ENCODE measurements at regions not wholly inside any gene's neighbourhood (a gene's known extent, or its start where the extent isn't known, plus 50 kb on each side); places are given as distances from the start of the nearest gene placed in this dataset.

DNA sequence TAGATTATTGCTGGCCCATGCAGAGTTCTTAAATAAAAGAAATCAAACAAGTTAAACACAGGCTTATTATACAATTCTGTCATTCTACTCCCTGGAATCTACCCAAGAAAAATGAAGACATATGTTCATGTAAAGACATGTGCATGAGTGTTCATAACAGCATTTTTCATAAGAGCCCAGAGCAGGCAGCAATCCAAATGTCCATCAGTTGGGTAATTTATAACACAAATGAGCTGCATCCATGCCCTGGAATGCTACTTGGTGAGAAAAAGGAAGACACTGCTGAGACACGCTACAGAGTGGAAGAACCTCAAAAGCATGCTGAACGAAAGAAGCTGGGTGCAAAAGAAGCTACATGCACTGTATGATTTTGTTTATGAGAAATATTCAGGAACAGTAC, 342.6 kb downstream of the TCERG1L start:
- Mint-ChIP-seq H3K4me1 (no peaks in the 10 kb centered on the region), H3K36me3 (ENCODE audit: low read depth) (no peaks in the 10 kb centered on the region), H3K4me3 (no peak overlapping the region), H3K9me3 (no peaks in the 10 kb centered on the region), H3K27me3 (ENCODE audit: low read depth) (peaks cover 7% of the 10 kb centered on the region), H3K27ac (ENCODE audit: unreplicated experiment) (no peak overlapping the region)
- TF ChIP-seq, protein P1, sequence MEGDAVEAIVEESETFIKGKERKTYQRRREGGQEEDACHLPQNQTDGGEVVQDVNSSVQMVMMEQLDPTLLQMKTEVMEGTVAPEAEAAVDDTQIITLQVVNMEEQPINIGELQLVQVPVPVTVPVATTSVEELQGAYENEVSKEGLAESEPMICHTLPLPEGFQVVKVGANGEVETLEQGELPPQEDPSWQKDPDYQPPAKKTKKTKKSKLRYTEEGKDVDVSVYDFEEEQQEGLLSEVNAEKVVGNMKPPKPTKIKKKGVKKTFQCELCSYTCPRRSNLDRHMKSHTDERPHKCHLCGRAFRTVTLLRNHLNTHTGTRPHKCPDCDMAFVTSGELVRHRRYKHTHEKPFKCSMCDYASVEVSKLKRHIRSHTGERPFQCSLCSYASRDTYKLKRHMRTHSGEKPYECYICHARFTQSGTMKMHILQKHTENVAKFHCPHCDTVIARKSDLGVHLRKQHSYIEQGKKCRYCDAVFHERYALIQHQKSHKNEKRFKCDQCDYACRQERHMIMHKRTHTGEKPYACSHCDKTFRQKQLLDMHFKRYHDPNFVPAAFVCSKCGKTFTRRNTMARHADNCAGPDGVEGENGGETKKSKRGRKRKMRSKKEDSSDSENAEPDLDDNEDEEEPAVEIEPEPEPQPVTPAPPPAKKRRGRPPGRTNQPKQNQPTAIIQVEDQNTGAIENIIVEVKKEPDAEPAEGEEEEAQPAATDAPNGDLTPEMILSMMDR (conservative IDR thresholded peaks at IDR 0.05), result no peak
- no peak for DNase-seq (ENCODE audit: low read depth, low spot score)

DNA sequence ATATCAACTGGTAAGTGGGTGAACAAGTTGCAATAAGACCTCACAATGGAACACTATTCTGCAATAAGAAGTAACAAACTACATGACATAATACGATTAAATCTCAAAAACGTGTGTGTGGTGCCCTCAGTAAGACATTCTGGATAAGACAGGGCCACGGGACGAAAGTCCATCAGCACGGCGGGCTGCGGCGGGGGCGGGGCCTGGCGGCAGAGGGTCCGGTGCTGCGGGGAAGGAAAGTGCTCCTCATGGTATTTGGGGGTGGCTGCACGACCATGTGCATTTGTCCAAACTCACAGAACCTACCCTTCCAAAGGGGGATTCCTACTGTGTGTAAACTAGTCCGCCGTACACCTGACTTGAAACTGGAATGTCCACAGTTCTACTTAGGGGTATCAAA, 341.8 kb downstream of the TCERG1L start:
- Mint-ChIP-seq H3K27ac (ENCODE audit: unreplicated experiment) (no peak overlapping the region), H3K27me3 (ENCODE audit: low read depth) (peaks cover 7% of the 10 kb centered on the region), H3K36me3 (ENCODE audit: low read depth) (no peaks in the 10 kb centered on the region), H3K4me1 (no peaks in the 10 kb centered on the region), H3K9me3 (peaks cover under 1% of the 10 kb centered on the region), H3K4me3 (no peak overlapping the region)
- no peak for DNase-seq (ENCODE audit: low read depth, low spot score)
- TF ChIP-seq, protein P1 (conservative IDR thresholded peaks at IDR 0.05), result no peak

DNA sequence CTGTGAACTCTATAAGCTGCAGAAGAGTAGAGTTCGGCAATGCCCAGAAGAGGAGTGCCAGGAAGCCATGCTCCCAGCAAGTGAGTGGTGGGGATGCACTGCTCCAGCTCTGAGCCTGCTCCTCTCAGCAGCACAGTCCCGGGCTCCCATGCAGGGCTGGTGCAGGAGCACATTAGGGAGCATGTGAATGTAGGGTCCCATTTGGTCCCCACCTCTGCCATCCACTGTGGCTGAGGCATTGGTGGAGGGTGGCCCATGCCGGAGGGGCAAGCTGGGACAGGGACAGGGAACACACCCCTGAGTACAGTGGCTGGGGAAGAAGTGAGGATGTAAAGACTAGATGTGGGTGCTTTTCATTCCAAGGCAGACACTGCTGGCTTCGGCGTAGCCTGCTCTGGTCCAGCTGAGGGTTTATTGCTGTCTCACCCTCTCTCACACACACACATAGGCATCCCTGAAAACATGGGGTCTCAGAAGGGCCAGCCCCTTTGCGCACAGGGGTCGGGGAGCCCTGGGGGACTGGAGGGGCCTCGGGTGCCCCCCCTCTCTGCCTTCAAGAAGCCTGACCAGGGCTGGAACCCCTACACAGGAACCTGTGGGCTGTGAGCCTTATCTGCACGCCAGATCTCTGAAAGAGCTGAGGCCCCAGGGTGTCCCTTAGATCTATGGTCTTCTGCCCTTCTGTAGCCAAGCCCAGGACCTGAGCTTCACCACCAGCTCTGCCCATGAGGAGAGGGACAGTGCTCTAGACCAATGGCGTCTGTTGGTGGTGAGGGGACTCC, 341.0 kb downstream of the TCERG1L start:
- Mint-ChIP-seq H3K9me3 (peaks cover 3% of the 10 kb centered on the region), H3K27me3 (ENCODE audit: low read depth) (peaks cover 7% of the 10 kb centered on the region), H3K27ac (ENCODE audit: unreplicated experiment) (no peak overlapping the region), H3K4me3 (no peak overlapping the region), H3K4me1 (no peaks in the 10 kb centered on the region), H3K36me3 (ENCODE audit: low read depth) (no peaks in the 10 kb centered on the region)
- TF ChIP-seq, protein P1 (conservative IDR thresholded peaks at IDR 0.05), result no peak
- no peak for DNase-seq (ENCODE audit: low read depth, low spot score)

DNA sequence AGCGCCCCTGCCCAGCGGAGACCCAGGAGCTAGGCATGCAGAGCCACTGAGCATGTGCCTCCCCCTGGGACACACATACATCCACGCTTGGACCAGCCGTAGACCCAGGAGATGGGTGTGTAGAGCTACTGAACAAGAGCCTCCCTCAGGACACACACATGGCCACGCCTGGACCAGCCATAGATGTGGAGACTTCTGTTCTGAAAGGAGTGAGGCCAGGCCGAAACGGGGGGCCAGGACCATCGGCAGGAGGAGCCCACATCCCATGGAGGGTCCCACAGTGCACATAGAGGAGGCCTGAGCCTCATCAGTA, 340.4 kb downstream of the TCERG1L start:
- TF ChIP-seq, protein P1 (conservative IDR thresholded peaks at IDR 0.05), result no peak
- Mint-ChIP-seq H3K4me3 (no peak overlapping the region), H3K9me3 (peaks cover 8% of the 10 kb centered on the region), H3K27me3 (ENCODE audit: low read depth) (peaks cover 5% of the 10 kb centered on the region), H3K27ac (ENCODE audit: unreplicated experiment) (no peak overlapping the region), H3K36me3 (ENCODE audit: low read depth) (no peaks in the 10 kb centered on the region), H3K4me1 (no peaks in the 10 kb centered on the region)
- no peak for DNase-seq (ENCODE audit: low read depth, low spot score)

DNA sequence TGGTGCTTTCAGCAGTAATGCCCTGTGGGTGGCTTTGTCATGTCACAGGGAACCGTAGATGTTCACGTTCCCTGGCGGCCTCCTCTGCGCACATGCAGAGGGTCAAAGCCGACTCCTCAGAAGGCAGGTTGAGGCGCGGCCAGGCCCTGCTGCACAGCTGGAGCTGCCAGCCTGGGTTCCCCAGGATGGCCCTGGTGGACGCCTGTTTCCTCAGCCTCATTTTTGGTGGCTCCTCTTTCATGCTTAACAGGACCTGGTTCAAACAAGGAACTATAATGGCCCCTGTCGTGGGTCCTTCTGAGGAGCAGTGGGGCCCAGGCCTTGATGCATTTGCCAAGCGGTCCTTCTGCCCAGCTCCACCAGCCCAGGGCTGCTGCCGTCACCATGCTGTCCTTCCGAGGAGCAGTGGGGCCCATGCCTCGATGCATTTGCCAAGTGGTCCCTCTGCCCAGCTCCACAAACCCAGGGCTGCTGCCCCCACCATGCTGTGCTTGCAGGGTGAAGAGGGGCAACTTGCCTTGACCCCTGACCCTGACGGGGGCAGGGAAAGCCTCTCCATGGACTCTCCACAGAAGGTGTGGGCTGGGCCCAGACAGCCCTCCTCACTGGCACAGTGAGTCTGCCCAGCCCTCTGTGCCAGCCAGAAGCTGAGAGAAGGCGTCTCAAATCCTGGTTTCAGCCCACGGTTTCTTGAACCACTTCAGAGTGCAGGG, 338.2 kb downstream of the TCERG1L start:
- Mint-ChIP-seq H3K4me3 (no peak overlapping the region), H3K4me1 (no peaks in the 10 kb centered on the region), H3K9me3 (peaks cover 9% of the 10 kb centered on the region), H3K27ac (ENCODE audit: unreplicated experiment) (no peak overlapping the region), H3K27me3 (ENCODE audit: low read depth) (no peaks in the 10 kb centered on the region), H3K36me3 (ENCODE audit: low read depth) (no peaks in the 10 kb centered on the region)
- TF ChIP-seq, protein P1 (conservative IDR thresholded peaks at IDR 0.05), result no peak
- no peak for DNase-seq (ENCODE audit: low read depth, low spot score)

Data from neural crest cell (in vitro differentiated cells).